ENCODE measurements at regions not wholly inside any gene's neighbourhood (a gene's known extent, or its start where the extent isn't known, plus 50 kb on each side); places are given as distances from the start of the nearest gene placed in this dataset.

DNA sequence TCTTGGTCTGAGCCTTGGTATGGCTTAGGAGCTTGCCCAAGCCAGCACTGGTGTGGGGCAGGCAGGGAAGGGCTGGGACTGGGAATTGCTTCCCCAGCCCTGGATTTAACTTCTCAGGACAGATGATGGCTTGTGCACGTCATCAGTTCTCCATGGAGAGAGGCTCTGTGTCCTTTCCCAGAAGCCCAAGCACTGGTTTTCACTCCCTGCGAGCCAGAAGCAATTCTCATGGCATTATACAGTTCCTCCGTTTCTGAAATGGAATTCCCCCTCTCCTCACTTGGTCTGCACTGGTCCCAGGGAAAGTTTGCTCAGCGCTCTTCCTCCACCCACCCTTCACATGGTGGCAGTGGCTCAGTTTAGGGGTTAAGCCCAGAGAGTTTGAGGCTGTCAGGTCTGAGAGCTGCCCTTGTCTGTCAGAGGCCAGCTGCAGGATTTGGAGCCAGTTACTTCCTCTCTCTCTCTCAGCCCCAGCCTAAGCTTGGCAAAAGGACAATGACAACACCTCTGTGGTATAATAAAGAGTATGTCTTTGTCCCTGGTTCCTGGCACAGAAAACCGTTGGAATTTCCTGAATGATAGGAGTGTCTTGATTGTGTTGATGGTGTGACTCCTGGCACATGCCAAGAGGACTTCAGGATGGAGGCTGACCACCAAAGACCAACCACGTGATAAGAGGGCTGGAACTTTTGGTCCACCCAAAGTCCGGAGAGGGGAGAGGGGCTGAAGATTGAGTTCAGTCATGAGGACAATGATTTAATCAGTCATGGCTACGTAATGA, 219.6 kb upstream of the TNRC6C start (continued):
- TF ChIP-seq, protein P1, sequence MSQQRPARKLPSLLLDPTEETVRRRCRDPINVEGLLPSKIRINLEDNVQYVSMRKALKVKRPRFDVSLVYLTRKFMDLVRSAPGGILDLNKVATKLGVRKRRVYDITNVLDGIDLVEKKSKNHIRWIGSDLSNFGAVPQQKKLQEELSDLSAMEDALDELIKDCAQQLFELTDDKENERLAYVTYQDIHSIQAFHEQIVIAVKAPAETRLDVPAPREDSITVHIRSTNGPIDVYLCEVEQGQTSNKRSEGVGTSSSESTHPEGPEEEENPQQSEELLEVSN (IDR thresholded peaks at IDR 0.05), result no peak
- TF ChIP-seq CBX8 (IDR thresholded peaks at IDR 0.05; ENCODE audit: borderline replicate concordance, low read depth, low read length) (no peak), KDM4A (IDR thresholded peaks at IDR 0.05; ENCODE audit: low read depth, low read length, severe bottlenecking) (no peak), BRCA1 (IDR thresholded peaks at IDR 0.05; ENCODE audit: low read depth, low read length) (no peak), RBBP5 (IDR thresholded peaks at IDR 0.05; ENCODE audit: borderline replicate concordance, low read depth, low read length) (no peak), CREB1 (IDR thresholded peaks at IDR 0.05) (no peak)
